Thyroid gland (tissue), 4 donors: ENCODE measurements at regions not wholly inside any gene's neighbourhood (a gene's known extent, or its start where the extent isn't known, plus 50 kb on each side); places are given as distances from the start of the nearest gene placed in this dataset.

Experiments used
- DNase-seq, 2 donors: peaks; one replicate each; pipeline ENCODE4 v3.0.0-alpha.2; 2019
- H3K27ac ChIP-seq, 3 donors: fragments of 200-600 bp; sonication (generic); 1 replicate in 2 of 3; 2 replicates in 1 of 3; pipeline ENCODE4 v1.5.1; 2016 to 2019; ENCODE audit warnings: mild to moderate bottlenecking in 1 of 3, moderate library complexity in 1 of 3
- H3K27me3 ChIP-seq: fragments of 200-600 bp; sonication (generic); one replicate; pipeline ENCODE4 v1.5.1; 2019
- H3K36me3 ChIP-seq, 2 donors: fragments of 200-600 bp; sonication (generic); one replicate each; pipeline ENCODE4 v1.5.1; 2016 to 2019
- H3K4me1 ChIP-seq, 2 donors: fragments of 200-600 bp; sonication (generic); one replicate each; pipeline ENCODE4 v1.5.1; 2017 to 2019
- H3K4me3 ChIP-seq, 3 donors: fragments of 200-600 bp; sonication (generic); replicated peaks in 1 of 3; 1 replicate in 2 of 3; 2 replicates in 1 of 3; pipeline ENCODE4 v1.5.1; 2016; ENCODE audit warnings: mild to moderate bottlenecking in 1 of 3
- H3K9me3 ChIP-seq: fragments of 200-600 bp; sonication (generic); one replicate; pipeline ENCODE4 v1.5.1; 2017
- POLR2A ChIP-seq, 2 donors: fragments of 450-650 bp; IDR thresholded peaks; one replicate each; pipeline ENCODE4 v1.6.1; 2017; ENCODE audit warnings: antibody characterized with exemption in 2 of 2, mild to moderate bottlenecking in 2 of 2, moderate library complexity in 1 of 2
- WGBS, 2 donors: methylation state at CpG; one replicate each; pipeline ENCODE4 v1.1.5; 2017; 5-methylcytosine and 5-hydroxymethylcytosine counted together
- intact Hi-C: fragments of 100-400 bp; cut with DNase I; formaldehyde crosslinking; loops from one replicate; pipeline ENCODE4 v1.15.1; 2023
- TF ChIP-seq, protein P1 (sequence below), 6 experiments: fragments of 200-600 bp in 3 of 6; fragments of 450-650 bp in 3 of 6; sonication (generic) in 3 of 6; IDR thresholded peaks; one replicate each; pipeline ENCODE4 v1.5.1; 2016 to 2019; ENCODE audit warnings: antibody characterized with exemption in 6 of 6, mild to moderate bottlenecking in 2 of 6, inconsistent platforms in 1 of 6, moderate library complexity in 1 of 6

GRCh38 chr20:39222101-39222500 lies 260.0 kb downstream of the DHX35 start:
- H3K27ac ChIP-seq = no peak overlapping the region
- H3K4me3 ChIP-seq = no peak overlapping the region
- TF ChIP-seq POLR2A (IDR thresholded peaks at IDR 0.05) = no peak
- TF ChIP-seq, protein P1, sequence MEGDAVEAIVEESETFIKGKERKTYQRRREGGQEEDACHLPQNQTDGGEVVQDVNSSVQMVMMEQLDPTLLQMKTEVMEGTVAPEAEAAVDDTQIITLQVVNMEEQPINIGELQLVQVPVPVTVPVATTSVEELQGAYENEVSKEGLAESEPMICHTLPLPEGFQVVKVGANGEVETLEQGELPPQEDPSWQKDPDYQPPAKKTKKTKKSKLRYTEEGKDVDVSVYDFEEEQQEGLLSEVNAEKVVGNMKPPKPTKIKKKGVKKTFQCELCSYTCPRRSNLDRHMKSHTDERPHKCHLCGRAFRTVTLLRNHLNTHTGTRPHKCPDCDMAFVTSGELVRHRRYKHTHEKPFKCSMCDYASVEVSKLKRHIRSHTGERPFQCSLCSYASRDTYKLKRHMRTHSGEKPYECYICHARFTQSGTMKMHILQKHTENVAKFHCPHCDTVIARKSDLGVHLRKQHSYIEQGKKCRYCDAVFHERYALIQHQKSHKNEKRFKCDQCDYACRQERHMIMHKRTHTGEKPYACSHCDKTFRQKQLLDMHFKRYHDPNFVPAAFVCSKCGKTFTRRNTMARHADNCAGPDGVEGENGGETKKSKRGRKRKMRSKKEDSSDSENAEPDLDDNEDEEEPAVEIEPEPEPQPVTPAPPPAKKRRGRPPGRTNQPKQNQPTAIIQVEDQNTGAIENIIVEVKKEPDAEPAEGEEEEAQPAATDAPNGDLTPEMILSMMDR (IDR thresholded peaks at IDR 0.05) = no peak
- H3K9me3 ChIP-seq = no peaks in the 10 kb centered on the region
- DNase-seq = no peak
- H3K27me3 ChIP-seq = no peaks in the 10 kb centered on the region
- 38 to 44% methylated on average over 1 of the region's 1 CpG for WGBS, 2 donors
- H3K4me1 ChIP-seq = no peaks in the 10 kb centered on the region
- H3K36me3 ChIP-seq = no peaks in the 10 kb centered on the region
- intact Hi-C loops = no loop called here

DNA sequence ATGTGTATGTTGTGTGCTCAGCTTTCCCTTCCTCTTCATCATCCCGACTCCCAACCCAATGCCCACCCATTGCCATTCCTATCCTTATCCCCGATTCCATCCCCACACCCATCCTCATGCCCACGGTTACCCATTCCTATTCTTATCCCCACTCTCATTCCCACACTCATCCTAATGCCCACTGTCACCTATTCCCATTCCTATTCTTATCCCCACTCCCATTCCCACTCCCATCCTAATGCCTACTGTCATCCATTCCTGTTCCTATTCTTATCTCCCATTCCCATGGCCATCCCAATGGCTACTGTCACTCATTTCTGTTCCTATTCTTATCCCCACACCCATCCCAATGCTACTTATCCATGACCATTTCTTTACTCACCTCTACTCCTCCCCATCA lies 254.1 kb downstream of the DHX35 start:
- no peaks in the 10 kb centered on the region for H3K9me3 ChIP-seq
- intact Hi-C loops = no loop called here
- H3K4me1 ChIP-seq = no peaks in the 10 kb centered on the region
- no peak for TF ChIP-seq POLR2A (IDR thresholded peaks at IDR 0.05)
- TF ChIP-seq, protein P1 (IDR thresholded peaks at IDR 0.05) = no peak
- no peak overlapping the region for H3K4me3 ChIP-seq
- WGBS, 2 donors = 75 to 93% methylated on average over 3 of the region's 3 CpGs
- no peaks in the 10 kb centered on the region for H3K36me3 ChIP-seq
- H3K27ac ChIP-seq = no peak overlapping the region
- no peaks in the 10 kb centered on the region for H3K27me3 ChIP-seq
- DNase-seq = no peak

DNA sequence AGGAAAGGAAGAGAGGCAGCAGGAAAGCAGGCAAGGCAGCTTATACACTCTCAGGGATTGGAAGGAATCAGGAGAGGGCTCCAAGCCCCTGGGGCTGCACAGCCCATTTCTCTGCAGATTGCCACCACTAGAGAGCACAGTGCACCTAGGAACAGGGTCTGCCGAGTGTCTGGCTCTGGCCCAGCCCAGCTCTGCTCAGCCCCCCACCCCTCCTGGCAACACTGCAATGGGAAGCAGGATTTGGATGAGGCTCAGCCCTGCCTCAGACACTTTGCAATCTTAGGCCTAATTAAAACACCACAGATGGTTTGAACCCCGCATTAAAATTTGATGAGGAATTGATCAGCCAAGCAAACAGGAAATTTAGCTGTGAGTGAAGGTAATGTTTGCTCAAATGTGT lies 252.7 kb downstream of the DHX35 start:
- no peak for DNase-seq
- intact Hi-C loops = no loop called here

GRCh38 chr20:39213476-39214145 lies 251.5 kb downstream of the DHX35 start:
- H3K4me1 ChIP-seq = no peaks in the 10 kb centered on the region
- no peaks in the 10 kb centered on the region for H3K36me3 ChIP-seq
- no peak overlapping the region for H3K27ac ChIP-seq
- DNase-seq = no peak
- TF ChIP-seq, protein P1 (IDR thresholded peaks at IDR 0.05) = no peak
- TF ChIP-seq POLR2A (IDR thresholded peaks at IDR 0.05) = no peak
- H3K4me3 ChIP-seq = no peak overlapping the region
- intact Hi-C loops = no loop called here
- H3K9me3 ChIP-seq = no peaks in the 10 kb centered on the region
- WGBS, 2 donors = 84% methylated on average over 3 of the region's 3 CpGs
- H3K27me3 ChIP-seq = no peaks in the 10 kb centered on the region

More for the DNA sequence above, 252.7 kb downstream of the DHX35 start:
- WGBS, 2 donors = 33 to 35% methylated on average over 2 of the region's 2 CpGs
- TF ChIP-seq, protein P1 (IDR thresholded peaks at IDR 0.05) = no peak
- no peak for TF ChIP-seq POLR2A (IDR thresholded peaks at IDR 0.05)
- Histone ChIP-seq H3K4me1 (no peaks in the 10 kb centered on the region), H3K27ac (no peak overlapping the region), H3K36me3 (no peaks in the 10 kb centered on the region), H3K4me3 (no peak overlapping the region), H3K9me3 (no peaks in the 10 kb centered on the region), H3K27me3 (no peaks in the 10 kb centered on the region)

DNA sequence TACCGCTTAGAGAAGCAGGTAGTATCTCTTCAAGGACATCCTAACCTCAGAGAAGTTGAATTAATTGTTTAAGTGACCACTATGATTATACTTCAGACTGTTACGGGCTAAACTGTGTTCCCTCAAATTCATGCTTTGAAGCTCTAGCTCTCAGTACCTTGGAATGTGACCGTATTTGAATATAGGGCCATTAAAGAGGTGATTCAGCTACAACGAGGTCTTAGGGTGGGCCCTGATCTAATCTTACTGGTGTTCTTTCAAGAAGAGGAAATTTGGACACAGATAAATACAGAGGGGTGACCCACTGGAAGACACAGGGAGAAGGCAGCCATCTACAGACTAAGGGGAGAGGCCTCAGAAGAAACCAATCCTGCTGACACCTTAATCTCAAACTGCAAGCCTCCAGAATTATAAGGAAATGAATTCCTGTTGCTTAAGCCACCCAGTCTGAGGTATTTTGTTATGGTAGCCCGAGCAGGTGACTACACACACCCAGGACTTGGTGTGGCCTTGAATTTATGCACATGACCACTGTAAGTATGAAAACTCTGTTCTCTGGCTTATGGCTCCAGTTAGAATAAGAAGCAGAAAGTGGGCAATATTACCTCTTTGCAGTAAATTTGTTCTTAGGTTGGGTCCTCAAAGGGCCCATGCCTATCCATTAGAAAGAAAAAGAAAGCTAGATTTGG lies 249.1 kb downstream of the DHX35 start:
- intact Hi-C loops = no loop called here
- H3K27me3 ChIP-seq = no peaks in the 10 kb centered on the region
- no peaks in the 10 kb centered on the region for H3K4me1 ChIP-seq
- TF ChIP-seq, protein P1 (IDR thresholded peaks at IDR 0.05) = no peak
- TF ChIP-seq POLR2A (IDR thresholded peaks at IDR 0.05) = no peak
- H3K36me3 ChIP-seq = no peaks in the 10 kb centered on the region
- H3K4me3 ChIP-seq = no peak overlapping the region
- H3K27ac ChIP-seq = no peak overlapping the region
- no peak for DNase-seq
- 66% methylated on average over 5 of the region's 5 CpGs for WGBS, 2 donors
- H3K9me3 ChIP-seq = no peaks in the 10 kb centered on the region
